Stimulated activated CD4-positive, alpha-beta T cell treated with anti-CD3 and anti-CD28 coated beads, TNF-alpha, amount 100 ng/mL, for 24 hours (primary cell): ENCODE measurements at regions not wholly inside any gene's neighbourhood (a gene's known extent, or its start where the extent isn't known, plus 50 kb on each side); places are given as distances from the start of the nearest gene placed in this dataset.

Source experiments
- DNase-seq, 3 experiments: peaks; one replicate each; pipeline ENCODE4 v3.0.0-alpha.2; 2020; ENCODE audit warnings: low read depth in 3 of 3

GRCh38 chr15:39176030-39176429 is 404.8 kb upstream of the THBS1 start:
- DNase-seq: no peak

- DNase-seq: no peak
These were observed 403.3 kb upstream of the THBS1 start for GRCh38 chr15:39177561-39177960.

GRCh38 chr15:39180030-39180429 is 400.8 kb upstream of the THBS1 start:
- DNase-seq: no peak

GRCh38 chr15:39180483-39180933 is 400.4 kb upstream of the THBS1 start:
- DNase-seq: no peak

- DNase-seq: no peak
These were observed 399.7 kb upstream of the THBS1 start for GRCh38 chr15:39181056-39181747.

GRCh38 chr15:39181940-39182339 is 398.9 kb upstream of the THBS1 start:
- no peak for DNase-seq

GRCh38 chr15:39183164-39183881 is 397.6 kb upstream of the THBS1 start:
- no peak for DNase-seq

- DNase-seq: no peak
These were observed 396.0 kb upstream of the THBS1 start for GRCh38 chr15:39184701-39185390.

- no peak for DNase-seq
These were observed 392.6 kb upstream of the THBS1 start for GRCh38 chr15:39188314-39188713.

GRCh38 chr15:39188930-39189329 is 391.9 kb upstream of the THBS1 start:
- DNase-seq: no peak

- DNase-seq: no peak
These were observed 389.0 kb upstream of the THBS1 start for GRCh38 chr15:39191871-39192291.

- no peak for DNase-seq
These were observed 388.5 kb upstream of the THBS1 start for GRCh38 chr15:39192351-39192750.

GRCh38 chr15:39192979-39193560 is 387.8 kb upstream of the THBS1 start:
- no peak for DNase-seq

GRCh38 chr15:39193611-39194010 is 387.3 kb upstream of the THBS1 start:
- DNase-seq: no peak

GRCh38 chr15:39194106-39194830 is 386.6 kb upstream of the THBS1 start:
- DNase-seq: no peak

GRCh38 chr15:39195961-39196486 is 384.9 kb upstream of the THBS1 start:
- no peak for DNase-seq

GRCh38 chr15:39198044-39199000 is 382.6 kb upstream of the THBS1 start:
- DNase-seq: no peak

- no peak for DNase-seq
These were observed 381.8 kb upstream of the THBS1 start for GRCh38 chr15:39199076-39199475.

GRCh38 chr15:39200586-39200985 is 380.3 kb upstream of the THBS1 start:
- DNase-seq: no peak

GRCh38 chr15:39202641-39203040 is 378.2 kb upstream of the THBS1 start:
- DNase-seq: no peak
